Thyroid gland (tissue), 4 donors: ENCODE measurements at regions not wholly inside any gene's neighbourhood (a gene's known extent, or its start where the extent isn't known, plus 50 kb on each side); places are given as distances from the start of the nearest gene placed in this dataset.

Experiments
- POLR2A ChIP-seq, 2 donors: fragments of 450-650 bp; IDR thresholded peaks; one replicate each; pipeline ENCODE4 v1.6.1; 2017; ENCODE audit warnings: antibody characterized with exemption in 2 of 2, mild to moderate bottlenecking in 2 of 2, moderate library complexity in 1 of 2
- TF ChIP-seq, protein P1 (sequence below), 6 experiments: fragments of 200-600 bp in 3 of 6; fragments of 450-650 bp in 3 of 6; sonication (generic) in 3 of 6; IDR thresholded peaks; one replicate each; pipeline ENCODE4 v1.5.1; 2016 to 2019; ENCODE audit warnings: antibody characterized with exemption in 6 of 6, mild to moderate bottlenecking in 2 of 6, inconsistent platforms in 1 of 6, moderate library complexity in 1 of 6

DNA sequence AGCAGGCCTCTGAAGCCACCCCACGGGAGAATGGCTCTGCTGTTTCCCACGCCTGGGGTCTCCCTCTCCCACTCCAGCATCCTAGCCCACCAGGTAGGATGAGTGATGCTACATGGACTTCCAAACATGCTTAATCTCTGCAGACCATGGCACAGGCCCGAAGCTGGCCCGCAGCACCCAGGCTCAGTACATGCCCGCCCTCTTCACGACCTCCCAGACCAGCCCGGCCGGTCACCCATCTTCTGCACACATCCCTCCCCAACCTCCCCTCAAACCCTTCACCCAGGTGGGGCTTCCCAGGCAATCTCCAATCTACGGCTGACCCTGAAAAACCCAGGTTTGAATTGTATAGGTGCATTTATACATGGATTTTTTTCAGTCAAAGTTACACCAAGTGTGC, 264.0 kb downstream of the TJP1 start:
- TF ChIP-seq, protein P1, sequence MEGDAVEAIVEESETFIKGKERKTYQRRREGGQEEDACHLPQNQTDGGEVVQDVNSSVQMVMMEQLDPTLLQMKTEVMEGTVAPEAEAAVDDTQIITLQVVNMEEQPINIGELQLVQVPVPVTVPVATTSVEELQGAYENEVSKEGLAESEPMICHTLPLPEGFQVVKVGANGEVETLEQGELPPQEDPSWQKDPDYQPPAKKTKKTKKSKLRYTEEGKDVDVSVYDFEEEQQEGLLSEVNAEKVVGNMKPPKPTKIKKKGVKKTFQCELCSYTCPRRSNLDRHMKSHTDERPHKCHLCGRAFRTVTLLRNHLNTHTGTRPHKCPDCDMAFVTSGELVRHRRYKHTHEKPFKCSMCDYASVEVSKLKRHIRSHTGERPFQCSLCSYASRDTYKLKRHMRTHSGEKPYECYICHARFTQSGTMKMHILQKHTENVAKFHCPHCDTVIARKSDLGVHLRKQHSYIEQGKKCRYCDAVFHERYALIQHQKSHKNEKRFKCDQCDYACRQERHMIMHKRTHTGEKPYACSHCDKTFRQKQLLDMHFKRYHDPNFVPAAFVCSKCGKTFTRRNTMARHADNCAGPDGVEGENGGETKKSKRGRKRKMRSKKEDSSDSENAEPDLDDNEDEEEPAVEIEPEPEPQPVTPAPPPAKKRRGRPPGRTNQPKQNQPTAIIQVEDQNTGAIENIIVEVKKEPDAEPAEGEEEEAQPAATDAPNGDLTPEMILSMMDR (IDR thresholded peaks at IDR 0.05): no peak
- no peak for TF ChIP-seq POLR2A (IDR thresholded peaks at IDR 0.05)
